GM12878 (cell line): ENCODE measurements at regions not wholly inside any gene's neighbourhood (a gene's known extent, or its start where the extent isn't known, plus 50 kb on each side); places are given as distances from the start of the nearest gene placed in this dataset.

Experiments used
- EED ChIP-seq: sonication (generic); IDR thresholded peaks from 2 replicates; pipeline ENCODE4 v1.6.1; 2016; ENCODE audit warnings: antibody characterized with exemption, low read depth
- HDGF ChIP-seq: fragments of 450-650 bp; IDR thresholded peaks from 2 replicates; pipeline ENCODE4 v1.6.1; 2016; ENCODE audit warnings: antibody characterized with exemption
- TF ChIP-seq, protein P1 (sequence below): fragments of 450-650 bp; IDR thresholded peaks from 2 replicates; pipeline ENCODE4 v1.6.1; 2017; ENCODE audit warnings: mild to moderate bottlenecking
- TF ChIP-seq, protein P2 (sequence below): fragments of 450-650 bp; formaldehyde crosslinking; IDR thresholded peaks from 2 replicates; pipeline ENCODE4 v1.4.0; 2020; ENCODE audit warnings: mild to moderate bottlenecking, moderate library complexity
- TF ChIP-seq, protein P3 (sequence below): fragments of 450-650 bp; IDR thresholded peaks from 2 replicates; pipeline ENCODE4 v1.6.1; 2017; ENCODE audit warnings: mild to moderate bottlenecking, low read depth, inconsistent platforms; ENCODE audit not compliant: poor library complexity, severe bottlenecking
- TF ChIP-seq, protein P4 (sequence below): IDR thresholded peaks from 2 replicates; pipeline ENCODE4 v1.6.1; 2012; ENCODE audit warnings: low read depth, low read length, improper control_type of control experiment

- TF ChIP-seq, protein P1, sequence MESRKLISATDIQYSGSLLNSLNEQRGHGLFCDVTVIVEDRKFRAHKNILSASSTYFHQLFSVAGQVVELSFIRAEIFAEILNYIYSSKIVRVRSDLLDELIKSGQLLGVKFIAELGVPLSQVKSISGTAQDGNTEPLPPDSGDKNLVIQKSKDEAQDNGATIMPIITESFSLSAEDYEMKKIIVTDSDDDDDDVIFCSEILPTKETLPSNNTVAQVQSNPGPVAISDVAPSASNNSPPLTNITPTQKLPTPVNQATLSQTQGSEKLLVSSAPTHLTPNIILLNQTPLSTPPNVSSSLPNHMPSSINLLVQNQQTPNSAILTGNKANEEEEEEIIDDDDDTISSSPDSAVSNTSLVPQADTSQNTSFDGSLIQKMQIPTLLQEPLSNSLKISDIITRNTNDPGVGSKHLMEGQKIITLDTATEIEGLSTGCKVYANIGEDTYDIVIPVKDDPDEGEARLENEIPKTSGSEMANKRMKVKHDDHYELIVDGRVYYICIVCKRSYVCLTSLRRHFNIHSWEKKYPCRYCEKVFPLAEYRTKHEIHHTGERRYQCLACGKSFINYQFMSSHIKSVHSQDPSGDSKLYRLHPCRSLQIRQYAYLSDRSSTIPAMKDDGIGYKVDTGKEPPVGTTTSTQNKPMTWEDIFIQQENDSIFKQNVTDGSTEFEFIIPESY, result no peak
- TF ChIP-seq HDGF (no peak), EED (no peak)
- TF ChIP-seq, protein P2, sequence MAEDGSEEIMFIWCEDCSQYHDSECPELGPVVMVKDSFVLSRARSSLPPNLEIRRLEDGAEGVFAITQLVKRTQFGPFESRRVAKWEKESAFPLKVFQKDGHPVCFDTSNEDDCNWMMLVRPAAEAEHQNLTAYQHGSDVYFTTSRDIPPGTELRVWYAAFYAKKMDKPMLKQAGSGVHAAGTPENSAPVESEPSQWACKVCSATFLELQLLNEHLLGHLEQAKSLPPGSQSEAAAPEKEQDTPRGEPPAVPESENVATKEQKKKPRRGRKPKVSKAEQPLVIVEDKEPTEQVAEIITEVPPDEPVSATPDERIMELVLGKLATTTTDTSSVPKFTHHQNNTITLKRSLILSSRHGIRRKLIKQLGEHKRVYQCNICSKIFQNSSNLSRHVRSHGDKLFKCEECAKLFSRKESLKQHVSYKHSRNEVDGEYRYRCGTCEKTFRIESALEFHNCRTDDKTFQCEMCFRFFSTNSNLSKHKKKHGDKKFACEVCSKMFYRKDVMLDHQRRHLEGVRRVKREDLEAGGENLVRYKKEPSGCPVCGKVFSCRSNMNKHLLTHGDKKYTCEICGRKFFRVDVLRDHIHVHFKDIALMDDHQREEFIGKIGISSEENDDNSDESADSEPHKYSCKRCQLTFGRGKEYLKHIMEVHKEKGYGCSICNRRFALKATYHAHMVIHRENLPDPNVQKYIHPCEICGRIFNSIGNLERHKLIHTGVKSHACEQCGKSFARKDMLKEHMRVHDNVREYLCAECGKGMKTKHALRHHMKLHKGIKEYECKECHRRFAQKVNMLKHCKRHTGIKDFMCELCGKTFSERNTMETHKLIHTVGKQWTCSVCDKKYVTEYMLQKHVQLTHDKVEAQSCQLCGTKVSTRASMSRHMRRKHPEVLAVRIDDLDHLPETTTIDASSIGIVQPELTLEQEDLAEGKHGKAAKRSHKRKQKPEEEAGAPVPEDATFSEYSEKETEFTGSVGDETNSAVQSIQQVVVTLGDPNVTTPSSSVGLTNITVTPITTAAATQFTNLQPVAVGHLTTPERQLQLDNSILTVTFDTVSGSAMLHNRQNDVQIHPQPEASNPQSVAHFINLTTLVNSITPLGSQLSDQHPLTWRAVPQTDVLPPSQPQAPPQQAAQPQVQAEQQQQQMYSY, result no peak
- TF ChIP-seq, protein P3, sequence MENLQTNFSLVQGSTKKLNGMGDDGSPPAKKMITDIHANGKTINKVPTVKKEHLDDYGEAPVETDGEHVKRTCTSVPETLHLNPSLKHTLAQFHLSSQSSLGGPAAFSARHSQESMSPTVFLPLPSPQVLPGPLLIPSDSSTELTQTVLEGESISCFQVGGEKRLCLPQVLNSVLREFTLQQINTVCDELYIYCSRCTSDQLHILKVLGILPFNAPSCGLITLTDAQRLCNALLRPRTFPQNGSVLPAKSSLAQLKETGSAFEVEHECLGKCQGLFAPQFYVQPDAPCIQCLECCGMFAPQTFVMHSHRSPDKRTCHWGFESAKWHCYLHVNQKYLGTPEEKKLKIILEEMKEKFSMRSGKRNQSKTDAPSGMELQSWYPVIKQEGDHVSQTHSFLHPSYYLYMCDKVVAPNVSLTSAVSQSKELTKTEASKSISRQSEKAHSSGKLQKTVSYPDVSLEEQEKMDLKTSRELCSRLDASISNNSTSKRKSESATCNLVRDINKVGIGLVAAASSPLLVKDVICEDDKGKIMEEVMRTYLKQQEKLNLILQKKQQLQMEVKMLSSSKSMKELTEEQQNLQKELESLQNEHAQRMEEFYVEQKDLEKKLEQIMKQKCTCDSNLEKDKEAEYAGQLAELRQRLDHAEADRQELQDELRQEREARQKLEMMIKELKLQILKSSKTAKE, result no peak
- TF ChIP-seq, protein P4, sequence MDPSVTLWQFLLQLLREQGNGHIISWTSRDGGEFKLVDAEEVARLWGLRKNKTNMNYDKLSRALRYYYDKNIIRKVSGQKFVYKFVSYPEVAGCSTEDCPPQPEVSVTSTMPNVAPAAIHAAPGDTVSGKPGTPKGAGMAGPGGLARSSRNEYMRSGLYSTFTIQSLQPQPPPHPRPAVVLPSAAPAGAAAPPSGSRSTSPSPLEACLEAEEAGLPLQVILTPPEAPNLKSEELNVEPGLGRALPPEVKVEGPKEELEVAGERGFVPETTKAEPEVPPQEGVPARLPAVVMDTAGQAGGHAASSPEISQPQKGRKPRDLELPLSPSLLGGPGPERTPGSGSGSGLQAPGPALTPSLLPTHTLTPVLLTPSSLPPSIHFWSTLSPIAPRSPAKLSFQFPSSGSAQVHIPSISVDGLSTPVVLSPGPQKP, result no peak
These were observed 335.0 kb downstream of the CBLN2 start (continued) for GRCh38 chr18:72208920-72209676.
